HG03439 (cell line): ENCODE measurements at regions not wholly inside any gene's neighbourhood (a gene's known extent, or its start where the extent isn't known, plus 50 kb on each side); places are given as distances from the start of the nearest gene placed in this dataset.
"Not testable (repeated sequence)": the region's sequence is repeated elsewhere in the genome, so short reads cannot be mapped to it uniquely, and the experiment has no call there.

Experiments
- ATAC-seq: cut with Tn5 transposase; IDR thresholded peaks from one replicate; pipeline ENCODE4 v1.9.1; 2021; ENCODE audit warnings: mild to moderate bottlenecking, moderate library complexity; ENCODE audit not compliant: unreplicated experiment

DNA sequence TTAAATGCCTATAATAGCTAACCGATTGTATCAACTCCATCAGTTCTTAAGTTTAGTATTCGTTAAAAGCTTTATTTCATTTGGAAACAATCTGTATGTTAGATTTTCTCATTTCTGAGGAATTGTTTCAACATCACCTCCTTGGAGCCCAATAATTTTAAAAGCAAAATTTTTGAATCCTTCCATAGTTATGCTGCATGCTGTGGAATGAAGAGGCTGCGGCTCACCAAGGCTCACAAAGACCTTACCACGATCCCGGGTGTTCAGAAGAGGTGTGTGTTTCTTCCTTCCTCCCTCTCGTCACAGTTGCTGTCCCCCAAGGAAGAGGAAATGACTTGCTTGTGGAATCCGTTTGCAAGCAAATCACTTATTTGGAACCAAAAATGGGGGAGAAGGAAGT lies 143.8 kb downstream of the FGF1 start:
- ATAC-seq = no peak

DNA sequence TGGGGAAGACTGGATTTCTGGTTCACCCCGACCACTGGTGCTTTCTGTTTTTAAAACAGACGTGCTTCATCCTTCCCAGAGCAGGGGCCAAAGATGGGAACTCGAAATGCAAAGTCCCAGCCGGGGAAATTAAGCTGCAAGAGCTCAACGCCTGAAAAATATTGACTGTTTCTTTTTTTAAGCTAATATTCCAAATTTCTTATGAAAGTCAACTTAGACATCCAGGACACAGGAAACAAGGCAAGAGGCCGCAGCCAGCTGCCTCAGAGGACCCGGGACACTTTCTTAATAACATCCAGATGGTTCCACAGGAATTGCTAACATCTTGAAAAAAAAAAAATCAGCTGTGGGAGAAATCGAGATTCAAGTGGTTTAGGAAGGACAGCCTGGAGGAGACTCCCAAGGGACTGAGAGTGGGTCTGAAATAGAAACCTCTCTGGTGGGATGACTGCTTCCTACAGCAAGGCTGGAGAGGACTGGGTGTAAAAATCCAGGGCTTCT lies 144.9 kb downstream of the FGF1 start:
- ATAC-seq = no peak

- ATAC-seq = no peak
Measured at GRCh38 chr5:142539154-142539740, 146.6 kb downstream of the FGF1 start.

- no peak for ATAC-seq
Measured at GRCh38 chr5:142537938-142538337, 148.0 kb downstream of the FGF1 start.

DNA sequence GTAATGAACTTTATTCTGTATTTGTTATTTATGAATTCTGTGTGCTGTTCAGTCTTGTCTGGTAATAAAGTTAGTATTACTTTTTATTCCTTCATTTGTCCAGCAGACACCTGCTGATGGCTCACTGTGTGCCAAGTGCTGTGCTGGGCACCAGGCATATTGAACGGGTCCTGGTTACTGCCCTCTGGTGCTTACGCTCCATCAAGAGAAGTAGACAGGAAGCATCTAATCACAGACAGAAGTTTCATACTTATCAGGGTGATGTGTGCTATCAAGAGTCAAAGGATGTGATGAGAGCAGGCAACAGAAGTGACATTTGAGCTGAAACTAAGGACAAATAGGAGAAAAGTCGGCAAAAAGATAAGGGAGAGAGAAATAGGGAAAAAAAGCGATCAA lies 153.1 kb downstream of the FGF1 start:
- ATAC-seq = no peak

DNA sequence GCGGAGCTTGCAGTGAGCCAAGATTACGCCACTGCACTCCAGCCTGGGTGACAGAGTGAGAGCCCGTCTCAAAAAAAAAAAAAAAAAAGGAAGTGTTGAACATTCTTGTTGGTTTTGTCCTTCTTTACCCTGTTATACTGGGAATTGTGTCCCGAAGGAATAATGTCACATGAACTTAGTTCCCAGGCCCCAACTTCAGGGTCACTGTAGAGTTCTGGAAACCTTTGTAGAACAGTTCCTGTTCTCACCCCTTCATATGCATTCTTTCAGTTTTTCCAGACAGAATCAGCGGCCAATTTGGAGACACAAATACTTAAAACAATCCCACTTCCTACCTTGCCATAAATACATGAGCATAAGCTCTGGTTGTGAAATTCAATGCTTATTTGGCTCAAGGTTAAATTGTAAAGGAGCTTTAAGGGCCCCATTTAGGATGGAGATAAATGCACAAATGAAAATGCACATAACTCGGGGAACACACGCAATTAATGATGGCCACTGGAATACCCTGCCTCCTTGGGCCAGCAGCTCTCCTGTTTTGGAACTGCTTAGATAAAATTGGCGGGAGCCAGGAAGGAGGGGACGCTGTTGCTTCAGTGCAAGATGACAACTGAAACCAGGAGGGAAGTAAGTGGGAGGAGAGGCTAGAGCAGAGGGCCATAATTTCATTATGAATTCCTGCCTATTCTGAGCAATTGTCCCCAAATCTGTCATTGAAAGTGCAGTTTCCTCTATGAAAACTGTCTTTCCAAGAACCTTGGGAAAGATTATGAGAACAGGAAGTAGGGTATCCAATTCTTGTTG lies 153.7 kb downstream of the FGF1 start:
- ATAC-seq = no peak

DNA sequence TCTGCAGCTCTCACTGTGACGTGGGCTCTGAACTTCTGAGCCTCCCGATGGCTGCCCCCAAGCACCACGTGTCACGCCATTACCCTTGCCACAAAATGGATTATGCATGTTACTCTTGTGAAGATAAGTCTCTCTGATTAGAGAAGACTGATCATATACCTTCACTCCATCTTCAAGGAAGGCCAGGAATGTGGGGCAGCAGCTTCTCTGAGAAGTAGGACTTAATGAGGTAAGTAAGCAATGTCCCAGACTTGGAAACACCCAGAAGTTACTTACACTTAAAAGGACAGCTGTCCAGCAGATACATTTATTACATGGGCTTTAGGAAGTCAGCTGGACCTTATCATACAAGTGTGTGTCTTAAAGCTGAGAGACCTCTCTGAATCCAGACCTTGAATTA lies 155.0 kb downstream of the FGF1 start:
- ATAC-seq = no peak

GRCh38 chr5:142529626-142530278 lies 156.1 kb downstream of the FGF1 start:
- ATAC-seq = no peak

DNA sequence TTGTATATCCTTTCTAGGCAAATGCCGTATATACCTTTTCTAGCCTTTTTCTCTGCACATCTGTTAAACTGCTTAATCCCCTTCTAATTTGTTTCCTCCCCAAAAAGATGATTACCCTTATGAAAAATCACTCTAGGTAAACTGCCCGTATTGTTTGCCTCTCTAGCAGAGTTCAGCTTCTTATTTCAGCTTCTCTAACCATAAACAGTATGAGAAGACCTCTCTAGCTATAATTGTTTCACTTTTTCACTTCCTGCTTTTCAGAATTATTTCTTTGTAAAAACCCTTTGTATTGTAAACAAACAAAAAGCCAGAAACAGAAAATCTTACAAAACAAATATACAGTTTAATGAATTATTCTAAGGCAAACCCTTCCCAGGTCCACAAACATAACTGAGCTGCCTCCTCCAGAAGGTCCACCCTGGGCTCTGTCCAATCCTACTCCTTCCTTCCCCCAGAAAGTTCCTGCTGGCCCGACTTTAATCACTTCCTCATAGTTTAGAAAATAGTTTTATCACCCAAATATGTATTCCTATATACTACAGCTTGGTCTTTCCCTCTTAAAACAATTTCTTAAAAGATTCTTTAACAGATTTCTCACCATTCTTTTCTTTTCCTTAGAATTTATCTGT lies 158.1 kb downstream of the FGF1 start:
- no peak for ATAC-seq

- ATAC-seq = no peak
Measured at GRCh38 chr5:142527234-142527633, 158.7 kb downstream of the FGF1 start.

DNA sequence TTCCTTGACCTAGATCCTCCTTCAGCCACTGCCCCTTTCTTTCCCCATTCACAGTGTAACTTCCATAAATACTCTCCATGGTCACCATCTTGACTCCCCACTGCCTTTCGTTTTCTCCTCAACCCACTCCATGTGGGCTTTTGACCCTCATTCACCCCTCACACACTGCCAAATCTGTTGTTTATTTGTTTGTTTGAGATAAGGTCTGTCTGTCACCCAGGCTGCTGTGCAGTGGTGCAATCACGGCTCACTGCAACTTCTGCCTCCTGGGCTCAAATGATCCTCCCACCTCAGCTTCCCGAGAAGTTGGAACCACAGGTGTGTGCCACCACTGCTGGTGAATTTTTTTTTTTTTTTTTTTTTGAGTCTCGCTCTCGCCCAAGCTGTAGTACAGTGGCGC lies 162.9 kb downstream of the FGF1 start:
- ATAC-seq = no peak

DNA sequence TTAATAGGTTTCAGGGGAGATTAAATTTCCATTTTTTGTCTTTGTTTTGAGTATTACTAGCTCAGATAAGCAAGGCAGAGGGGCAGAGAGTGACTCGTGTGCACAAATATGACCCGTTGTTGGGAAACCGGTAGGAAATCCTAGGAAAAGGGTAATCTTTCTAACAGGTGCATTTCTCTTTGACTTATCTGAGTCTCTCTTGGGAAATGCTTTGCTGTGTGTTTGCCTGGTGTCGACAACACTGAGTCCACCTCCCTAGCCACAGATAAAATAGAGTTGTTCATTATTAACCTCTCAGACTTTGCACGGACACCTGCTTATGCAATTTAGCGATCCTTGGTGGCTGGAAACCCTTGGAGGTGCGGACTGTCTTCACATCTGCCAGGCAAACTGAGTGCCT lies 164.2 kb downstream of the FGF1 start:
- ATAC-seq = no peak

DNA sequence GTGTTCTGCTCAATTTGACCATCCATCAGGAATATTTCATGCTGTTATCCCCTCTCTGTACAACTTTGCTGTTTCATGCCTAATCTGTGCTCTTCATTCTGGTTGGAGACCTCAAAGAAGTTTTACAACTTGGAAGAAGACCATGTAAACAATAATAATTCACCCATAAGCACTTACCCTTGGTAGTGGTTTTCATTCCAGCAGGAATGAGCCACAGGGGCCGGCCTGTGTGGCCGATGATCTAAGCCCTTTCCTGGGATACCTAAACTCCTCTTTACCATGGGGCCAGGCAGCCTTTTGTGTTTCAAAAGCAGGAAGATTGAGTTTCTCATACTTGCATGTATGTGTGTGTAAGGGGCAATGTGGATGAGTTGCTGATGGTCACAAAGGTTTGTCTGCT lies 165.0 kb downstream of the FGF1 start:
- no peak for ATAC-seq

DNA sequence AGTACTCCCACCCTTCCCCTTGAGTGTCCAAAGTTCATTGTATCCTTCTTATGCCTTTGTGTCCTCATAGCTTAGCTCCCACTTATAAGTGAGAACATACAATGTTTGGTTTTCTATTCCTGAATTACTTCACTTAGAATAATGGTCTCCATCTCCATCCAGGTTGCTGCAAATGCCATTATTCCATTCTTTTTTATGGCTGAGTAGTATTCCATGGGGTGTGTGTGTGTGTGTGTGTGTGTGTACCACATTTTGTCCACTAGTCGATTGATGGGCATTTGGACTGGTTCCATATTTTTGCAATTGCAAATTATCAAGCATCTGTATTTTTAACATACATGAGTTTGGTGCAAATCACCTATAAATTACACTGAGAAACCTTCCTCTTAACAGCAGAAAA lies 166.0 kb downstream of the FGF1 start:
- ATAC-seq = not testable (repeated sequence)

DNA sequence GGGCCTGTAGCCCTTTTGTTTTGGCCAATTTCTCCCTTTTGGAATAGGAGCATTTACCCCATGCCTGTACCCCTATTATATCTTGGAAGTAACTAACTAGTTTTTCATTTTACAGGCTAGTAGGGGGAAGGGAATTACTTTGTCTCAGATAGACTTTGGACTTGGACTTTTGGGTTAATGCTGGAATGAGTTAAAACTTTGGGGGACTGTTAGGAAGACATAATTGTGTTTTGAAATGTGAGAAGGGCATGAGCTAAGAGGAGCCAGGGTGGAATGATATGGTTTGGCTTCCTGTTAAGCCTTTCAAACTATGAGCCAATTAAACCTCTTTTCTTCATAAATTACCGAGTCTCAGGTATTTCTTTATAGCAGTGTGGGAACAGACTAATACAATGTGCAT lies 168.1 kb downstream of the FGF1 start:
- ATAC-seq = no peak

DNA sequence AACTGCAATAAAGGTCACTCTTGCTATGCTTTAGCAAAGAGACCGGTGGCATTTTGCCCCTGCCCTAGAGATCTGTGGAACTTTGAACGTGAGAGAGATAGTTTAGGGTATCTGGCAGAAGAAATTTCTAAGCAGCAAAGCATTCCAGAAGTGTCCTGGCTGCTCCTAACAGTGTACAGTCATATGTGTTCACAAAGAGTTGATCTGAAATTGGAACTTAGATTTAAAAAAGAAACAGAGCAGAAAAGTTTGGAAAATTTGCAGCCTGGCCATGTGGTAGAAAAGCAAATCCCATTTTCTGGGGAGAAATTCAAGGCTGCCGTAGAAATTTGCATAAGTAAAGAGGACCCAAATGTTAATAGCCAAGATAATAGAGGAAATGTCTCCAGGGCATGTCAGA lies 169.2 kb downstream of the FGF1 start:
- no peak for ATAC-seq

DNA sequence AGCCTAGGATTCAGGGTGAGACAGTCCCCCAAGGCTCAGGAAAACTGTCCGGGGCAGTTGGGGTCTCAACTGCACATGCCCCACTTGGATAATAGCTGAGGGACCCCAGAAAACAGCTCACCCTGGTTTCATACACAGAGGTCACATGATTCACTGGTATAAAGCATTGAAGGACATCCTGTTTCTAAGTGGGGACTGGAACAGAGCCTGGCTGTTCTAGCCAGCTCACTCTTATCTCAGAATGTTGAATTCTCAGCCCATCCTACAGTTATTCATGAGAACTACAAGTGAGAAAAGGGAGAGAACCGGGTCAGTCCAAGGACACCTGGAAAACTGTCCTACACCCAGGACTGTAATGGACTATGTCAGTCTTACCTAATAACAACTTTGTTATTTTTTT lies 170.9 kb downstream of the FGF1 start:
- no peak for ATAC-seq

DNA sequence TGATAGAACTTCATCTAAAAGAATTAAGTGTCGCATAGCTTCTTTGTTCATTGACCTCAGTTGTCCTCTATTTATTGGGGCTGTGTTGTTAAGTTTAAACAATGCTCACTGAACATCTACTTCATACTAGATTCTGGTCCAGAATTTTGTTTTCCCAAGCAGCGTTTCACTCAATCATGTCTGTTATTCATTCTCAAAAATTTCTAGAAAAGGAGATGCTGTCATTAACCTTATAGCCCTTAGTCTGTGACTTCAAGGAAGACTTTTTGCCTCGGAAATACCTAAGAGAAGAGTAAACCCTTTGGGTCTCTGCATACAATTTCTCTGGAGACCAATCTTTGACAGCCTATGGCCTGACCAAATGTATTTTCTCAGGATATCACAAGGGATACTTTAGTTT lies 171.7 kb downstream of the FGF1 start:
- no peak for ATAC-seq

- no peak for ATAC-seq
Measured at GRCh38 chr5:142512043-142513042, 173.5 kb downstream of the FGF1 start.

DNA sequence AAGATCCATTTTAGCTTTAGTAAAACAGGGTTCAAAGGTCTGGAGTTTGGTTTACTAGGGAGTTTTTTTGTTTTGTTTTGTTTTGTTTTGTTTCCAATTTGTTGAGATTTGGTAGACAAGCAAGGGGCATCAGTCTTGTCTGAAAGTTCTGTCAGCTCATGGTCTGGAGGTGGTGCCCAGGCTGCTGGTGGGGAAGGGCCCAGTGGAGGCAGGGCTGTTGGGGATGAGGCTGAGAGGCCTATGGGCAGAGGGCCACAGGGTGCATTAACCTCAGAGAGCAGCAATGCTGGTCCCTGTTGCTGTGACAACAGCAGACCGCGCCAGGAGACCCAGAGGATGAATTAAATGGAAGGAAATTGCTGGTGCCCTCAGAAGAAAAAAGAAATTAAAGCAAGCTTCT lies 174.5 kb downstream of the FGF1 start:
- ATAC-seq = no peak
